Upper lobe of left lung (tissue), 6 donors: ENCODE measurements at regions not wholly inside any gene's neighbourhood (a gene's known extent, or its start where the extent isn't known, plus 50 kb on each side); places are given as distances from the start of the nearest gene placed in this dataset.

ENCODE experiments used
- ATAC-seq, 2 donors: fragments of 200-7000 bp; cut with Tn5 transposase; one replicate each; pipeline ENCODE4 v1.9.1; 2022; ENCODE audit warnings: mild to moderate bottlenecking in 2 of 2, moderate library complexity in 2 of 2; ENCODE audit not compliant: low FRiP score in 2 of 2
- DNase-seq, 2 donors: peaks; one replicate each; pipeline ENCODE4 v3.0.0-alpha.2; 2019 to 2020
- H3K27ac ChIP-seq, 4 donors: fragments of 200-600 bp; sonication (generic); one replicate each; pipeline ENCODE4 v1.5.1; 2016 to 2019
- H3K27me3 ChIP-seq, 4 donors: fragments of 200-600 bp; sonication (generic); one replicate each; pipeline ENCODE4 v1.5.1; 2017 to 2019
- H3K36me3 ChIP-seq, 4 donors: fragments of 200-600 bp; sonication (generic); one replicate each; pipeline ENCODE4 v1.5.1; 2016 to 2019
- H3K4me1 ChIP-seq, 4 donors: fragments of 200-600 bp; sonication (generic); one replicate each; pipeline ENCODE4 v1.5.1; 2018 to 2019
- H3K4me3 ChIP-seq, 4 donors: fragments of 200-600 bp; sonication (generic); one replicate each; pipeline ENCODE4 v1.5.1; 2017 to 2019; ENCODE audit warnings: mild to moderate bottlenecking in 2 of 4, moderate library complexity in 1 of 4
- H3K9me3 ChIP-seq, 4 donors: fragments of 200-600 bp; sonication (generic); one replicate each; pipeline ENCODE4 v1.5.1; 2018 to 2019
- EP300 ChIP-seq, 4 donors: sonication (generic); formaldehyde crosslinking; IDR thresholded peaks; one replicate each; pipeline ENCODE4 v1.5.1; 2017; ENCODE audit warnings: antibody characterized with exemption in 4 of 4, control low read depth in 2 of 4
- POLR2A ChIP-seq, 4 donors: fragments of 450-650 bp; IDR thresholded peaks; one replicate each; pipeline ENCODE4 v1.5.1; 2016 to 2017; ENCODE audit warnings: antibody characterized with exemption in 4 of 4, mild to moderate bottlenecking in 2 of 4
- POLR2AphosphoS5 ChIP-seq, 2 donors: sonication (generic); formaldehyde crosslinking; IDR thresholded peaks; one replicate each; pipeline ENCODE4 v1.5.1; 2017; ENCODE audit warnings: antibody characterized with exemption in 2 of 2
- WGBS, 2 donors: methylation state at CpG; one replicate each; pipeline ENCODE4 v1.1.5; 2017 to 2018; 5-methylcytosine and 5-hydroxymethylcytosine counted together
- TF ChIP-seq, protein P1 (sequence below), 6 experiments: fragments of 450-650 bp in 4 of 6; fragments of 200-600 bp in 2 of 6; sonication (generic) in 2 of 6; IDR thresholded peaks; one replicate each; pipeline ENCODE4 v1.5.1; 2016 to 2019; ENCODE audit warnings: antibody characterized with exemption in 6 of 6
- donor health status: DM: no; HTN: no; CAD: no; lungs with moderate emphysema.
- donor health status: DM: no; HTN: yes; CAD: no; lungs with severe emphysema.

DNA sequence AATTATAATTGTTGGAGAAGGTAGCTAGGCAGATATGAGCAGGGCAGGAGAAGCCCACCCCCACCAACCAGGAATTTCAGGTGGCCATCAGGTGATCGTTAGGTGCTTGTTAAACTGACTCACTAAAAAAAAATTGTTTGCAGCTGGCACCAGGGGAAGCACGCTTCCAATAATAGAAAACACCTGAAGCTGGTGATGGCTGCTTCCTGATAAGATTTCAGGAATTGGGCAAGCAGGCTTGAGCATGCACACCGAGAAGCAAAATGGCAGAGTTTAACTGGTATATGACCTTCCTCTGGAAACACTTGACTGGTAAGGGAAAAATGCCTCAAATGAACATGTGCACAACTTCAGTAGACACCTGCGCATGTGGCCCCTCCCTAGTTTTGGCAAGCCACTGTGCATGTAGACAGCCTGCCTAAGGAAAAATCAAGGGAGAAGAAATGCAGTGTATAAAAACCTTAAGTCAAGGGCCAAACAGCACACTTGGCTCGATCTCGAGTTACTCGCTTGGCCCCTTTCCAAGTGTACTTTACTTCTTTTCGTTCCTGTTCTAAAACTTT lies 292.8 kb downstream of the CCDC85A start:
- Histone ChIP-seq H3K9me3 (no peaks in the 10 kb centered on the region), H3K36me3 (no peaks in the 10 kb centered on the region), H3K27me3 (no peaks in the 10 kb centered on the region), H3K4me1 (no peaks in the 10 kb centered on the region), H3K4me3 (no peak overlapping the region), H3K27ac (no peak overlapping the region)
- DNase-seq = no peak
- no peak for ATAC-seq
- TF ChIP-seq, protein P1, sequence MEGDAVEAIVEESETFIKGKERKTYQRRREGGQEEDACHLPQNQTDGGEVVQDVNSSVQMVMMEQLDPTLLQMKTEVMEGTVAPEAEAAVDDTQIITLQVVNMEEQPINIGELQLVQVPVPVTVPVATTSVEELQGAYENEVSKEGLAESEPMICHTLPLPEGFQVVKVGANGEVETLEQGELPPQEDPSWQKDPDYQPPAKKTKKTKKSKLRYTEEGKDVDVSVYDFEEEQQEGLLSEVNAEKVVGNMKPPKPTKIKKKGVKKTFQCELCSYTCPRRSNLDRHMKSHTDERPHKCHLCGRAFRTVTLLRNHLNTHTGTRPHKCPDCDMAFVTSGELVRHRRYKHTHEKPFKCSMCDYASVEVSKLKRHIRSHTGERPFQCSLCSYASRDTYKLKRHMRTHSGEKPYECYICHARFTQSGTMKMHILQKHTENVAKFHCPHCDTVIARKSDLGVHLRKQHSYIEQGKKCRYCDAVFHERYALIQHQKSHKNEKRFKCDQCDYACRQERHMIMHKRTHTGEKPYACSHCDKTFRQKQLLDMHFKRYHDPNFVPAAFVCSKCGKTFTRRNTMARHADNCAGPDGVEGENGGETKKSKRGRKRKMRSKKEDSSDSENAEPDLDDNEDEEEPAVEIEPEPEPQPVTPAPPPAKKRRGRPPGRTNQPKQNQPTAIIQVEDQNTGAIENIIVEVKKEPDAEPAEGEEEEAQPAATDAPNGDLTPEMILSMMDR (IDR thresholded peaks at IDR 0.05) = no peak
- no peak for TF ChIP-seq EP300 (IDR thresholded peaks at IDR 0.05)
- no peak for TF ChIP-seq POLR2A (IDR thresholded peaks at IDR 0.05)
- no peak for TF ChIP-seq POLR2AphosphoS5 (IDR thresholded peaks at IDR 0.05)
- WGBS, 2 donors = 62 to 70% methylated on average over 8 of the region's 8 CpGs

DNA sequence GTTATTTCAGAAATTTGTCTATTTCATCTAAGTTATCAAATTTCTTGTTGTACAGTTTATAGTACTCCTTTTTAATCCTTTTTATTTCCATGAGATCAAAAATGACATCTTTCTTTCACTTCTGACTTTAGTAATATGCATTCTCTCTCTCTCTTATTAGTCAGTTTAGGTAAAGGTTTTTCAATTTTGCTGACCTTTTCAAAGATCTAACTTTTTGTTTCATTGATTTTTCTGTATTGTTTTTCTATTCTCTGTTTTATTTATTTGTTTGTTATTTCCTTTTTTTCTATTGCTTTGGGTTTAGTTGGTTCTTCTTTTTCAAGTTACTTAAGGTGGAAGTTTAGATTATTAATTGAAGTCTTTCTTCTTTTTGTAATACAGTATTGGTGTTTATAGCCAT lies 294.2 kb downstream of the CCDC85A start:
- no peak for ATAC-seq
- Histone ChIP-seq H3K36me3 (no peaks in the 10 kb centered on the region), H3K4me3 (no peak overlapping the region), H3K9me3 (no peaks in the 10 kb centered on the region), H3K27ac (no peak overlapping the region), H3K4me1 (no peaks in the 10 kb centered on the region), H3K27me3 (no peaks in the 10 kb centered on the region)
- no peak for DNase-seq
- TF ChIP-seq POLR2A (IDR thresholded peaks at IDR 0.05) (no peak), EP300 (IDR thresholded peaks at IDR 0.05) (no peak), POLR2AphosphoS5 (IDR thresholded peaks at IDR 0.05) (no peak)
- TF ChIP-seq, protein P1 (IDR thresholded peaks at IDR 0.05) = no peak

DNA sequence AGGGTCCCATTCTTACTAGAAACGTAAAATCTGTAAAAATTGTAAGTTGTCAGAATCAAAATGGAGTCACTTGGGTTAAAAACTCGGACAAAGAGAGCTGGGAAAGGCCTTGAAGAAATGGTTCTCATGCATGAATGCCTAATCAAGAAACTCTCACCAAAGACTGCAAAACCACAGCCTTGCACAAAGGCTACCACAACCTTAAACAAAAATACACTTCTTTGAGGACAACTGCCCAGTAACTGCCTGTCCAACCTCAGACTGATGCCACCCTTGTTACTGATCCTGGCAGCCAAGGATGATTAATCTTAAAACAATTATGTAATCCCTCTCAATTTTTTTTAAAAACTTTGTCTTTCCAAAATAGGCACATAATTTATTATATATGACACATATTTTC lies 299.3 kb downstream of the CCDC85A start:
- WGBS, 2 donors = 54 to 69% methylated on average over 2 of the region's 2 CpGs

DNA sequence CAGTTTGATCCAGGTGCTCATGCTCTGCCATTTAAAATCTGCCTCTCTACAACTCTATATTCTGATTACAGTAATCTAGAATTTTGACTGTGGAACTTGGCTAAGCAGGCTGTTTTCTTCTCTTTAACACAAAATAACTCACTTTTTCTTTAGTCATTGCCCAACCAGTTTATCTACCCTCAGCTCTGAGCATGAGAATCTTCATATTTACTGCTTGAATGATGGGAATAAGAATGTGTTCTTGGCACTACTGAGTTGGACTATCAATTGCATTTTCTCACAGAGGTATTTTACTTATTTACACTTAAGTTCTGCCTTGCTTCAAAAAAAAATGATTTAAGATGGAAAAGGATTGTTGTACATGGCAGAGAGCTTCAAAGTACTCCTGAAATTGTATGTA lies 301.1 kb downstream of the CCDC85A start:
- H3K36me3 ChIP-seq = no peaks in the 10 kb centered on the region
- DNase-seq (no peak), ATAC-seq (no peak)
- H3K4me1 ChIP-seq = no peaks in the 10 kb centered on the region
- no peaks in the 10 kb centered on the region for H3K9me3 ChIP-seq
- H3K27me3 ChIP-seq = no peaks in the 10 kb centered on the region
- no peak overlapping the region for H3K27ac ChIP-seq
- H3K4me3 ChIP-seq = no peak overlapping the region
- TF ChIP-seq POLR2A (IDR thresholded peaks at IDR 0.05) (no peak), POLR2AphosphoS5 (IDR thresholded peaks at IDR 0.05) (no peak), EP300 (IDR thresholded peaks at IDR 0.05) (no peak)
- TF ChIP-seq, protein P1 (IDR thresholded peaks at IDR 0.05) = no peak

More for the DNA sequence above, 299.3 kb downstream of the CCDC85A start:
- no peaks in the 10 kb centered on the region for H3K36me3 ChIP-seq
- ATAC-seq = no peak
- H3K9me3 ChIP-seq = no peaks in the 10 kb centered on the region
- TF ChIP-seq POLR2A (IDR thresholded peaks at IDR 0.05) (no peak), POLR2AphosphoS5 (IDR thresholded peaks at IDR 0.05) (no peak), EP300 (IDR thresholded peaks at IDR 0.05) (no peak)
- TF ChIP-seq, protein P1 (IDR thresholded peaks at IDR 0.05) = no peak
- DNase-seq = no peak
- no peak overlapping the region for H3K27ac ChIP-seq
- no peaks in the 10 kb centered on the region for H3K4me1 ChIP-seq
- no peak overlapping the region for H3K4me3 ChIP-seq
- no peaks in the 10 kb centered on the region for H3K27me3 ChIP-seq

DNA sequence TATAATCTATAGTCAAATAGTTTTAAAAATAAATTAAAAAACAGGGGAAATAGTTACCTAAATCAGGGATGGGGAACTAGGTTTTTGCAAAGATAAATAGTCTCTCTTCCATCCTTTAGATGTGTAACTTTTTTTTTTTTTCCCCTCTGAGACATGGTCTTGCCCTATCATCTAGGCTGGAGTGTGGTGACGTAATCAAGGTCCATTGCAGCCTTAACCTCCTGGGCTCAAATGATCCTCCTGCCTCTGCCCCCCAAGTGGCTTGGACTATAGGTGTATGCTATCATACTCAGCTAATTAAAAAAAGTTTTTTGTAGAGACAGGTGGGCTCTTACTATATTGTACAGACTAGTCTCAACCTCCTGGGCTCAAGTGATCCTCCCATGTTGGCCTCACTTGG lies 316.5 kb downstream of the CCDC85A start:
- no peaks in the 10 kb centered on the region for H3K36me3 ChIP-seq
- H3K4me3 ChIP-seq = no peak overlapping the region
- H3K27me3 ChIP-seq = peaks cover 0 to 2% (median 0%) of the 10 kb centered on the region in 4 donors
- ATAC-seq (no peak), DNase-seq (no peak)
- H3K4me1 ChIP-seq = no peaks in the 10 kb centered on the region
- TF ChIP-seq EP300 (IDR thresholded peaks at IDR 0.05) = no peak
- TF ChIP-seq POLR2AphosphoS5 (IDR thresholded peaks at IDR 0.05) = no peak
- TF ChIP-seq, protein P1 (IDR thresholded peaks at IDR 0.05) = no peak
- H3K9me3 ChIP-seq = no peaks in the 10 kb centered on the region
- WGBS, 2 donors = 96 to 97% methylated on average over 1 of the region's 1 CpG
- no peak overlapping the region for H3K27ac ChIP-seq
